GM21360 (cell line): ENCODE measurements at regions not wholly inside any gene's neighbourhood (a gene's known extent, or its start where the extent isn't known, plus 50 kb on each side); places are given as distances from the start of the nearest gene placed in this dataset.

Source experiments
- ATAC-seq: cut with Tn5 transposase; IDR thresholded peaks from one replicate; pipeline ENCODE4 v1.9.1; 2021; ENCODE audit warnings: mild to moderate bottlenecking, moderate library complexity; ENCODE audit not compliant: unreplicated experiment

- ATAC-seq: no peak
Measured at GRCh38 chrX:97763981-97764380, 880.3 kb downstream of the RPA4 start.

GRCh38 chrX:97766501-97767095 lies 882.9 kb downstream of the RPA4 start:
- ATAC-seq: no peak

GRCh38 chrX:97787311-97787710 lies 903.6 kb downstream of the RPA4 start:
- no peak for ATAC-seq

GRCh38 chrX:97787849-97788248 lies 904.1 kb downstream of the RPA4 start:
- peak; percentile 57 for ATAC-seq

- ATAC-seq: no peak
Measured at GRCh38 chrX:97790850-97791249, 907.1 kb downstream of the RPA4 start.

- no peak for ATAC-seq
Measured at GRCh38 chrX:97797076-97797475, 913.4 kb downstream of the RPA4 start.

- ATAC-seq: no peak
Measured at GRCh38 chrX:97806238-97806637, 922.5 kb downstream of the RPA4 start.

GRCh38 chrX:97806946-97807345 lies 923.2 kb downstream of the RPA4 start:
- ATAC-seq: no peak

- ATAC-seq: no peak
Measured at GRCh38 chrX:97820170-97820569, 936.5 kb downstream of the RPA4 start.

GRCh38 chrX:97828471-97828870 lies 944.8 kb downstream of the RPA4 start:
- ATAC-seq: no peak

GRCh38 chrX:97835969-97836368 lies 952.3 kb downstream of the RPA4 start:
- ATAC-seq: no peak

- ATAC-seq: no peak
Measured at GRCh38 chrX:97841544-97842179, 958.0 kb downstream of the RPA4 start.

GRCh38 chrX:97842468-97843199 lies 958.9 kb downstream of the RPA4 start:
- ATAC-seq: no peak

- ATAC-seq: no peak
Measured at GRCh38 chrX:97843200-97843811, 959.6 kb downstream of the RPA4 start.

GRCh38 chrX:97844161-97844560 lies 960.5 kb downstream of the RPA4 start:
- no peak for ATAC-seq

- ATAC-seq: no peak
Measured at GRCh38 chrX:97844943-97845342, 961.2 kb downstream of the RPA4 start.

- ATAC-seq: no peak
Measured at GRCh38 chrX:97845451-97845850, 961.7 kb downstream of the RPA4 start.

- no peak for ATAC-seq
Measured at GRCh38 chrX:97846228-97846627, 962.5 kb downstream of the RPA4 start.

- ATAC-seq: no peak
Measured at GRCh38 chrX:97846718-97847237, 963.1 kb downstream of the RPA4 start.

- ATAC-seq: no peak
Measured at GRCh38 chrX:97847885-97848679, 964.4 kb downstream of the RPA4 start.

- no peak for ATAC-seq
Measured at GRCh38 chrX:97849951-97850350, 966.2 kb downstream of the RPA4 start.
